NCI-H1694 (cell line): ENCODE measurements at regions not wholly inside any gene's neighbourhood (a gene's known extent, or its start where the extent isn't known, plus 50 kb on each side); places are given as distances from the start of the nearest gene placed in this dataset.

Experiments used
- DNase-seq: peaks from one replicate; lab custom pipeline; 2025; lab: John Stamatoyannopoulos, UW

GRCh38 chr4:152269448-152270191 lies 266.3 kb downstream of the FBXW7 start:
- no peak for DNase-seq

GRCh38 chr4:152267811-152268210 lies 268.1 kb downstream of the FBXW7 start:
- no peak for DNase-seq

GRCh38 chr4:152266831-152267480 lies 268.9 kb downstream of the FBXW7 start:
- DNase-seq, result no peak

GRCh38 chr4:152265149-152265621 lies 270.7 kb downstream of the FBXW7 start:
- DNase-seq, result no peak

GRCh38 chr4:152264106-152264505 lies 271.8 kb downstream of the FBXW7 start:
- DNase-seq, result no peak

- no peak for DNase-seq
Measured at GRCh38 chr4:152259866-152260265, 276.0 kb downstream of the FBXW7 start.

GRCh38 chr4:152258804-152259708 lies 276.8 kb downstream of the FBXW7 start:
- no peak for DNase-seq

- no peak for DNase-seq
Measured at GRCh38 chr4:152258391-152258790, 277.5 kb downstream of the FBXW7 start.

- no peak for DNase-seq
Measured at GRCh38 chr4:152257601-152258066, 278.3 kb downstream of the FBXW7 start.

GRCh38 chr4:152256996-152257395 lies 278.9 kb downstream of the FBXW7 start:
- DNase-seq, result no peak

GRCh38 chr4:152255437-152255836 lies 280.5 kb downstream of the FBXW7 start:
- DNase-seq, result no peak

- DNase-seq, result no peak
Measured at GRCh38 chr4:152248347-152248746, 287.5 kb downstream of the FBXW7 start.

- no peak for DNase-seq
Measured at GRCh38 chr4:152247271-152247975, 288.5 kb downstream of the FBXW7 start.

- no peak for DNase-seq
Measured at GRCh38 chr4:152246659-152247058, 289.2 kb downstream of the FBXW7 start.

- DNase-seq, result no peak
Measured at GRCh38 chr4:152245680-152246079, 290.2 kb downstream of the FBXW7 start.

GRCh38 chr4:152244659-152245058 lies 291.2 kb downstream of the FBXW7 start:
- DNase-seq, result no peak

- no peak for DNase-seq
Measured at GRCh38 chr4:152243896-152244595, 291.8 kb downstream of the FBXW7 start.

GRCh38 chr4:152243206-152243605 lies 292.7 kb downstream of the FBXW7 start:
- no peak for DNase-seq

GRCh38 chr4:152240232-152240631 lies 295.7 kb downstream of the FBXW7 start:
- no peak for DNase-seq

GRCh38 chr4:152239216-152239615 lies 296.7 kb downstream of the FBXW7 start:
- no peak for DNase-seq

- no peak for DNase-seq
Measured at GRCh38 chr4:152236519-152237056, 299.3 kb downstream of the FBXW7 start.
